ENCODE measurements at regions not wholly inside any gene's neighbourhood (a gene's known extent, or its start where the extent isn't known, plus 50 kb on each side); places are given as distances from the start of the nearest gene placed in this dataset.

- no peak for TF ChIP-seq EZH2phosphoT487 (IDR thresholded peaks at IDR 0.05; ENCODE audit: borderline replicate concordance, low read depth)
- no peak for TF ChIP-seq ZBTB33 (IDR thresholded peaks at IDR 0.05; ENCODE audit: borderline replicate concordance, low read depth)
- no peak for TF ChIP-seq SMC3 (IDR thresholded peaks at IDR 0.05; ENCODE audit: low read depth, low read length)
- TF ChIP-seq NFIC (IDR thresholded peaks at IDR 0.05; ENCODE audit: borderline replicate concordance): no peak
- no peak for TF ChIP-seq RXRA (IDR thresholded peaks at IDR 0.05; ENCODE audit: borderline replicate concordance, low read depth)
- TF ChIP-seq IRF3 (IDR thresholded peaks at IDR 0.05; ENCODE audit: low read depth, low read length): no peak
- no peak for TF ChIP-seq TEAD4 (IDR thresholded peaks at IDR 0.05; ENCODE audit: borderline replicate concordance, insufficient read depth)
- TF ChIP-seq PBX3 (IDR thresholded peaks at IDR 0.05): no peak
- no peaks in the 10 kb centered on the region for H3K36me3 ChIP-seq (replicated peaks in 1 of 2; ENCODE audit: control insufficient read depth in 1 of 2, insufficient read depth in 2 of 2, low read length in 1 of 2)
- H3K9ac ChIP-seq: no peak overlapping the region
- ChIA-PET POLR2A (no interaction called here), CTCF (interaction anchor here (1.4 to 2.0 kb wide), 3 partner anchors 64 to 100 kb away, joined by 3 to 6 read pairs (median 4); partner anchors contain the start of gene CDK20)
- H2AFZ ChIP-seq (ENCODE audit: low read depth): no peak overlapping the region
- H3K79me2 ChIP-seq (ENCODE audit: insufficient read depth): no peaks in the 10 kb centered on the region
- peaks cover 0 to 14% of the 10 kb centered on the region in 2 experiments; a peak in 2 of 4 replicates for H3K4me1 ChIP-seq (ENCODE audit: control insufficient read depth in 1 of 2, insufficient read depth in 2 of 2, low read depth in 1 of 2, low read length in 1 of 2)
- no peaks in the 10 kb centered on the region for H3K9me2 ChIP-seq
- WGBS (ENCODE audit: low lambda C conversion rate): 98% methylated on average over 5 of the region's 5 CpGs
- no peaks in the 10 kb centered on the region for H4K20me1 ChIP-seq (ENCODE audit: insufficient read depth)
- no peak overlapping the region for H3K27ac ChIP-seq (ENCODE audit: low read depth in 2 of 2, low read length in 1 of 2)
- DNase-seq: no peak
- H3K4me3 ChIP-seq (ENCODE audit: low read depth in 2 of 2, low read length in 1 of 2): no peak overlapping the region
- H3K4me2 ChIP-seq: no peak overlapping the region
- H3F3A ChIP-seq (replicated peaks; ENCODE audit: insufficient read depth): no peaks in the 10 kb centered on the region
- H3K27me3 ChIP-seq (ENCODE audit: insufficient read depth): no peaks in the 10 kb centered on the region
- no peaks in the 10 kb centered on the region for H3K9me3 ChIP-seq
Observed at GRCh38 chr9:88074931-88075330, 63.3 kb downstream of the SPATA31C2 start.

- Histone ChIP-seq H3K27ac (ENCODE audit: low read depth in 2 of 2, low read length in 1 of 2) (no peak overlapping the region), H3K27me3 (ENCODE audit: insufficient read depth) (no peaks in the 10 kb centered on the region), H3K9ac (no peak overlapping the region), H2AFZ (ENCODE audit: low read depth) (no peak overlapping the region), H3K4me2 (no peak overlapping the region), H3K4me1 (ENCODE audit: control insufficient read depth in 1 of 2, insufficient read depth in 2 of 2, low read depth in 1 of 2, low read length in 1 of 2) (peaks cover 0 to 14% of the 10 kb centered on the region in 2 experiments; a peak in 2 of 4 replicates), H3K36me3 (replicated peaks in 1 of 2; ENCODE audit: control insufficient read depth in 1 of 2, insufficient read depth in 2 of 2, low read length in 1 of 2) (no peaks in the 10 kb centered on the region), H3K4me3 (ENCODE audit: low read depth in 2 of 2, low read length in 1 of 2) (no peak overlapping the region), H3K9me3 (no peaks in the 10 kb centered on the region), H4K20me1 (ENCODE audit: insufficient read depth) (no peaks in the 10 kb centered on the region), H3F3A (replicated peaks; ENCODE audit: insufficient read depth) (no peaks in the 10 kb centered on the region), H3K9me2 (no peaks in the 10 kb centered on the region), H3K79me2 (ENCODE audit: insufficient read depth) (no peaks in the 10 kb centered on the region)
- WGBS (ENCODE audit: low lambda C conversion rate): 93% methylated on average over 2 of the region's 2 CpGs
- DNase-seq: no peak
- TF ChIP-seq NFIC (IDR thresholded peaks at IDR 0.05; ENCODE audit: borderline replicate concordance): no peak
- TF ChIP-seq TAF1 (IDR thresholded peaks at IDR 0.05; ENCODE audit: borderline replicate concordance, low read depth, low read length): no peak
- TF ChIP-seq USF1 (IDR thresholded peaks at IDR 0.05; ENCODE audit: borderline replicate concordance, low read depth): no peak
- no peak for TF ChIP-seq RAD21 (IDR thresholded peaks at IDR 0.05; ENCODE audit: low read length)
- no peak for TF ChIP-seq CTCF (IDR thresholded peaks at IDR 0.05)
- no peak for TF ChIP-seq NRF1 (IDR thresholded peaks at IDR 0.05; ENCODE audit: low read depth, low read length)
- TF ChIP-seq CHD2 (IDR thresholded peaks at IDR 0.05; ENCODE audit: low read length, partially characterized antibody): no peak
- TF ChIP-seq MXI1 (IDR thresholded peaks at IDR 0.05; ENCODE audit: low read depth, low read length): no peak
- no peak for TF ChIP-seq RFX5 (IDR thresholded peaks at IDR 0.05; ENCODE audit: low read length)
- no peak for TF ChIP-seq IRF3 (IDR thresholded peaks at IDR 0.05; ENCODE audit: low read depth, low read length)
- TF ChIP-seq YY1 (IDR thresholded peaks at IDR 0.05; ENCODE audit: low read depth): no peak
- TF ChIP-seq SIN3A (IDR thresholded peaks at IDR 0.05; ENCODE audit: borderline replicate concordance, low read depth, low read length): no peak
- POLR2A ChIA-PET: no interaction called here
- CTCF ChIA-PET: interaction anchor here (0.7 kb wide), 1 partner anchor 94 kb away, joined by 3 read pairs; no protein-coding TSS in a partner anchor
Observed at GRCh38 chr9:88072831-88073375, 65.4 kb downstream of the SPATA31C2 start.

Data from SK-N-SH (cell line).